Omental fat pad (tissue), 3 donors: ENCODE measurements at regions not wholly inside any gene's neighbourhood (a gene's known extent, or its start where the extent isn't known, plus 50 kb on each side); places are given as distances from the start of the nearest gene placed in this dataset.

ENCODE experiments used
- ATAC-seq: fragments of 150-250 bp; one replicate; pipeline ENCODE4 v1.9.1; 2016; ENCODE audit warnings: mild to moderate bottlenecking, moderate library complexity; ENCODE audit not compliant: low FRiP score
- DNase-seq: peaks from one replicate; pipeline ENCODE4 v3.0.0-alpha.2; 2019; ENCODE audit warnings: low spot score
- TF ChIP-seq, protein P1 (sequence below), 3 donors: fragments of 450-650 bp; IDR thresholded peaks; one replicate each; pipeline ENCODE4 v1.5.1; 2016 to 2017; ENCODE audit warnings: antibody characterized with exemption in 3 of 3, mild to moderate bottlenecking in 3 of 3, moderate library complexity in 2 of 3

DNA sequence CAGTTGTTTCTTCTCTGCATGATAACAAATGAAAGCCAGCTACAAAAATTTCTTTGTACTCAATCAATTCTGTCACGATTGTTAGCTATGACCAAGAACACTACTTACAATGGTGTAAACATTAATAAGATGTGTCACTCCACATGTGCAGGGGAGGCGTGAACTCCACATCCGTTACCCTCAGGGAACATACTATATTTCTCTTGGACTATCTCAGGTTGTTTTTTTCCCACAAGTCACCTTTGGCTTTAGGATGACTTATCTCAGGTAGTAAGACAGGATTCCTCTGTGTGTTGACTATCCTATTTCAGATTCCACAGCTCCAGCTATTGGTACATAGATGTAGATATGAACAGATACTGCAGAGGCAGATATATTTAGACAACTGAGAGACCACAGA is 423.3 kb upstream of the GRM7 start:
- TF ChIP-seq, protein P1, sequence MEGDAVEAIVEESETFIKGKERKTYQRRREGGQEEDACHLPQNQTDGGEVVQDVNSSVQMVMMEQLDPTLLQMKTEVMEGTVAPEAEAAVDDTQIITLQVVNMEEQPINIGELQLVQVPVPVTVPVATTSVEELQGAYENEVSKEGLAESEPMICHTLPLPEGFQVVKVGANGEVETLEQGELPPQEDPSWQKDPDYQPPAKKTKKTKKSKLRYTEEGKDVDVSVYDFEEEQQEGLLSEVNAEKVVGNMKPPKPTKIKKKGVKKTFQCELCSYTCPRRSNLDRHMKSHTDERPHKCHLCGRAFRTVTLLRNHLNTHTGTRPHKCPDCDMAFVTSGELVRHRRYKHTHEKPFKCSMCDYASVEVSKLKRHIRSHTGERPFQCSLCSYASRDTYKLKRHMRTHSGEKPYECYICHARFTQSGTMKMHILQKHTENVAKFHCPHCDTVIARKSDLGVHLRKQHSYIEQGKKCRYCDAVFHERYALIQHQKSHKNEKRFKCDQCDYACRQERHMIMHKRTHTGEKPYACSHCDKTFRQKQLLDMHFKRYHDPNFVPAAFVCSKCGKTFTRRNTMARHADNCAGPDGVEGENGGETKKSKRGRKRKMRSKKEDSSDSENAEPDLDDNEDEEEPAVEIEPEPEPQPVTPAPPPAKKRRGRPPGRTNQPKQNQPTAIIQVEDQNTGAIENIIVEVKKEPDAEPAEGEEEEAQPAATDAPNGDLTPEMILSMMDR (IDR thresholded peaks at IDR 0.05): no peak

DNA sequence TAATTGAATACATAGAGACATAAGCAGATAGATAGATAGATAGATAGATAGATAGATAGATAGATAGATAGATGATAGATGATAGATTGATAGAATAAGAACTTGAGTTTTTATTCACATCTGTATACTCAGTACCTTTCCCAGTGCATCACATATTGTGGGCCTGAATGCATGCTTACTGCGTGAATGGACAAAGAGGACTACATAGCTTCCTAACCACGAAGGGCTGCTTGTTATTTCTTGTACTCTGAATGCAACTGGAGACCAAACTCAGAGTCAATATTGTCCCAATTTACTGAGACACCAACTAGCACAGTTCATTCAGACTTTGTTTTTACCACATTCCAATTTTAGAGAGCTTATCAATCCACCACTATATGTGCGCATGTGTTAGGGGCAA is 422.9 kb upstream of the GRM7 start:
- TF ChIP-seq, protein P1 (IDR thresholded peaks at IDR 0.05): no peak
- no peak for ATAC-seq

More for the DNA sequence above, 423.3 kb upstream of the GRM7 start:
- no peak for ATAC-seq
- no peak for DNase-seq

DNA sequence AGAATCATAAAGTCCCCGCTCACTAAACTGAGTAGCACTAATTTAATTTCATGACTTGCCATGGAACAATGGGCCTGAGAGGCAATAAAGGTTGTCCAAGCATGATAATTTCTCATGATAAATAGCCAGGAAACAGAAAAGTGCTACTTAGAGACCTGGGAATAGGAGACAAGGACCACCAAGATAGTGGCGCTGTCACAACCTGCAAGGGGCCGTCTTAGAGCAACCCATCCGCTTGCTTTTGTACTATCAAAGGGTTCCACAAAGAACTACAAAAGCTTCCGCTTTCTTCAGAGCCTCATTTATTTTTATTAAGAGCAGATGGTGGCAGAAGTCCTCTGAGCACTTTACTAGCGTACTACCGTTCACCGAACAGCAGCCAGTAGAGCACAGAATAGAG is 421.7 kb upstream of the GRM7 start:
- TF ChIP-seq, protein P1 (IDR thresholded peaks at IDR 0.05): no peak
- ATAC-seq (no peak), DNase-seq (no peak)

More for the DNA sequence above, 422.9 kb upstream of the GRM7 start:
- DNase-seq: no peak

DNA sequence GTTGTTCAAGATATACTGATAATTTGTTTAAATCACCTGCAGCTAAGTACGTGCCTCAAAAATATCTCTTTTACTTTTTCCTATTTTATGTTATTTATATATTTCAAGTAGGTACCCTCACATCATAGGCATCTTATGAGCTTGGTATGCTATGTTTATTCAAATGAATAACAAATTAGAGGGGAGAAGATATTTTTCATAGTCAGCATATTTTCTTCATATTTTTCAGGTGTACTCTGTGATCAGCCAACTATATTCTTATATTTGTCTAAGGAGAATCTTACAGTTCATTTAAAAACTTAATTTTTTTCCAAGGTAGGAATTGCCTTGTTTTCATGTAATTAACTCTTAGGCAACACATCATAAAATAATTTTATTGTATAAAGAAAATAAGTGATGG is 421.1 kb upstream of the GRM7 start:
- ATAC-seq: no peak
- DNase-seq: no peak
- TF ChIP-seq, protein P1 (IDR thresholded peaks at IDR 0.05): no peak

DNA sequence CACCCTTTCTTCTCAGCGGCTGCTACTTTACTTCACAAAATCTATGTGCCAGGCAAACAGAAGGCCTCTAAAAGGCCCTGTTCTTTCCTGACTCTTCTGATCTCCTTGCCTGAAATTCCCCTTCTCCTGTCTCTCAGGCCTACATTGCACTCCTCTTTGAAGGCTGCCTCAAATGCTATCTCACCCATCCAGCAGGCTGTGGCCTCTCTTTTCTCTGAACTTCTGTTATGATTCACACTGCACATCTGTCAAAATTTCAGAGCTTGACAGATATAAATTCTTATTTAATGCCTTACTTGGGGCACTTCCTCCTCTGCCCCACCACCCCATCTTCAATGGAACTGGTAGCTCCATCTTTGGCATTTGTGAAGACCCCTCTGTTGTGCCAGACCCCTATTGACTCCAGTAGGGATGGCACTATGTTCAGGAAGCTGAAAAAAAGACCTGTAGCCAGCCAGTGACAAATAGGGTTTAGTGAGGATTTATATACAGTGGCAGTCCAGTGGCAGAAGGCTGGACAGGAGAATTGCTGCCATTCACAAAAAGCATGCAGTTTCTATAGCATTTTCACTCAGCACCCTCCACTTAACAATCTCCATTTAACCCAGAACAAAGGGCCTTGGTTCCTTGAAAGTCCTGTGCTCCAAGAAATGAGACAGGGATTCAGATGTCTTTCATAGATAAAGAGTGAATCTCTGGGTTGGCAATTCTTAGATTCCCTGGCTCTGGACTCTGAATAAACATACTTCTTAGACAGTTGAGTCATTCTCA is 415.8 kb upstream of the GRM7 start:
- TF ChIP-seq, protein P1 (IDR thresholded peaks at IDR 0.05): no peak
- no peak for DNase-seq
- ATAC-seq: no peak

DNA sequence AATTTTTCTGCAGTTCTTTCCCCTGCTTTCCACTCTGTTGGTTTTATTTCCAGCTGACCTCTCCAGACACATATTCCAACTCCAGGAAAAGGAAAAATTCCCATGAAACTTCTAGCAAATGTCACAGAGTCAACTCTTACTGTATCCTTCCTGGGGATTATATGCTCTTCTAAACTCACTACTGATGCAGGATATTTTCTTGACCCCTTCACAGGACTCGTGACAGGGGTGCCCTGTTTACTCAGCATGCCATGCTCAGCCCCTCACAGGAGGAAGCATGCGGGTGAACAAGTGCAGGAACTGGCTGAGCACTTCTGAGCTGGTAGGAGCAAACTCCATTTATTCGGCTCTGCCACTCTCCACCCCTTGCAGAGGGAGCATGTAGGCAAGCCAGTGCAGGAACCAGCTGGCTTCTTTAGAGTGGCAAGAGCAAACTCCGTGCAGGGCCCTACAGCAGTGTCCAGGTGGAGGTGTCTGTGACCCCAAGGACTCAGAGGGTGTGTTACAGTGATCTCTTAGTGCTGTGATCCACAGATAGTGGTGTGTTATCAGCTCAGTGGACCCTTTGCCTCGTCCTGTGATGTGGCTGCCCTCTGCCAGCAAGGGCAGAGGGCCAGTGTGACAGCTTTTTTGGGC is 413.6 kb upstream of the GRM7 start:
- no peak for ATAC-seq
- no peak for DNase-seq
- TF ChIP-seq, protein P1 (IDR thresholded peaks at IDR 0.05): no peak

DNA sequence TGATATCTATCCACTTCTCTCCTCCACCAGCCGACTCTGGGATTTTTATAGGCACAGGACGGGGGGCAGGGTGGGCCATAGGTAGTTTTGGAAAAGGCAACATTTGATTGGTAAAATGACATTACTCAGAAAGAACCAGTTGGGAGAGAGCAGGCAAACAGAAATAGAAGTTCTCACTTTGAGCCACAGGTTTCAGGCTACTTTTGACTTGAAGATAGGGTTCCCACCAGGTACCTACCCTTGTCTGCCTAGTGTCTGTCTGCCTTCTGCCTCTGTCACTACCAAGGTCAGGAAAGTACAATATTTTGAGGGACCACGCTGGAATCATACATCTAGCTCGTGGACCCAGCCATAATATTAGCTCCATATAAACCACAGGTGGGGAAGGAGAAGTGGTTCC is 412.9 kb upstream of the GRM7 start:
- DNase-seq (no peak), ATAC-seq (no peak)
- TF ChIP-seq, protein P1 (IDR thresholded peaks at IDR 0.05): no peak
